GM18868 (cell line): ENCODE measurements at regions not wholly inside any gene's neighbourhood (a gene's known extent, or its start where the extent isn't known, plus 50 kb on each side); places are given as distances from the start of the nearest gene placed in this dataset.
A peak's percentile ranks its signal among the peaks of the same experiment; 100 is the strongest.

Experiments
- ATAC-seq: cut with Tn5 transposase; IDR thresholded peaks from one replicate; pipeline ENCODE4 v1.9.1; 2021; ENCODE audit warnings: mild to moderate bottlenecking, moderate library complexity; ENCODE audit not compliant: unreplicated experiment

- ATAC-seq = no peak
Observed at GRCh38 chr5:77948476-77948875, 172.3 kb upstream of the TBCA start.

- ATAC-seq = no peak
Observed at GRCh38 chr5:77947041-77947428, 170.9 kb upstream of the TBCA start.

- ATAC-seq = no peak
Observed at GRCh38 chr5:77946381-77947040, 170.4 kb upstream of the TBCA start.

- no peak for ATAC-seq
Observed at GRCh38 chr5:77945874-77946273, 169.7 kb upstream of the TBCA start.

GRCh38 chr5:77944757-77945340, 168.7 kb upstream of the TBCA start:
- ATAC-seq = no peak

GRCh38 chr5:77943851-77944250, 167.7 kb upstream of the TBCA start:
- no peak for ATAC-seq

GRCh38 chr5:77942578-77943239, 166.6 kb upstream of the TBCA start:
- ATAC-seq = no peak

- peak; percentile 83 for ATAC-seq
Observed at GRCh38 chr5:77937015-77937908, 161.1 kb upstream of the TBCA start.

GRCh38 chr5:77936365-77936693, 160.2 kb upstream of the TBCA start:
- ATAC-seq = no peak

- peak; percentile 57 for ATAC-seq
Observed at GRCh38 chr5:77935506-77936364, 159.6 kb upstream of the TBCA start.

- no peak for ATAC-seq
Observed at GRCh38 chr5:77928776-77929300, 152.7 kb upstream of the TBCA start.

GRCh38 chr5:77926337-77926736, 150.2 kb upstream of the TBCA start:
- no peak for ATAC-seq

GRCh38 chr5:77925503-77925902, 149.4 kb upstream of the TBCA start:
- ATAC-seq = no peak

GRCh38 chr5:77924081-77924480, 147.9 kb upstream of the TBCA start:
- no peak for ATAC-seq

- no peak for ATAC-seq
Observed at GRCh38 chr5:77923666-77924065, 147.5 kb upstream of the TBCA start.

- no peak for ATAC-seq
Observed at GRCh38 chr5:77921094-77921768, 145.1 kb upstream of the TBCA start.

- no peak for ATAC-seq
Observed at GRCh38 chr5:77920359-77921058, 144.4 kb upstream of the TBCA start.

GRCh38 chr5:77915346-77915745, 139.2 kb upstream of the TBCA start:
- no peak for ATAC-seq

GRCh38 chr5:77912721-77913120, 136.6 kb upstream of the TBCA start:
- no peak for ATAC-seq
